Loucy (cell line): ENCODE measurements at regions not wholly inside any gene's neighbourhood (a gene's known extent, or its start where the extent isn't known, plus 50 kb on each side); places are given as distances from the start of the nearest gene placed in this dataset.

Experiments
- EZH2phosphoT487 ChIP-seq: fragments of 200-600 bp; IDR thresholded peaks from 2 replicates; pipeline ENCODE4 v1.6.1; 2018; ENCODE audit warnings: antibody characterized with exemption, mild to moderate bottlenecking, moderate library complexity, borderline replicate concordance
- TF ChIP-seq, protein P1 (sequence below): fragments of 200-600 bp; sonication (generic); conservative IDR thresholded peaks from 2 replicates; pipeline ENCODE4 v1.5.1; 2014; ENCODE audit warnings: mild to moderate bottlenecking, antibody characterized with exemption, low read length

DNA sequence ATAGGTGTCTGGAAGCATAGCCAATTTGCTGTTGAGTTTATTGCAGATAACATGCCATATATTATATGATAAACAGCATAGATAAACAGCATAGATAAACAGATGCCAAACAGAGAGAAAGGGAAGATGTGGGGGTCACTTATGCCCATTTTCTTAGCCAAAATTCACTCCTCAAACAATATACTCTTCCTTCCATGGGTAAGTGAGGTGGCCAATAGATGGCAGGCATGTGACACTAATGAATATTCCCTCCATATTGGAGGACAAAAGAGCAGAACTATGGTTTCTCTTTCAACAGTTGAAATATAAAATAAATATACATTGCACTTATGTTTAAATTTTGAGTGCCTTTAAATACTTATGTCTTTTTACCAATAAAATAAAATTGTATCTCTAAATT, 1212.8 kb downstream of the REEP3 start:
- TF ChIP-seq, protein P1, sequence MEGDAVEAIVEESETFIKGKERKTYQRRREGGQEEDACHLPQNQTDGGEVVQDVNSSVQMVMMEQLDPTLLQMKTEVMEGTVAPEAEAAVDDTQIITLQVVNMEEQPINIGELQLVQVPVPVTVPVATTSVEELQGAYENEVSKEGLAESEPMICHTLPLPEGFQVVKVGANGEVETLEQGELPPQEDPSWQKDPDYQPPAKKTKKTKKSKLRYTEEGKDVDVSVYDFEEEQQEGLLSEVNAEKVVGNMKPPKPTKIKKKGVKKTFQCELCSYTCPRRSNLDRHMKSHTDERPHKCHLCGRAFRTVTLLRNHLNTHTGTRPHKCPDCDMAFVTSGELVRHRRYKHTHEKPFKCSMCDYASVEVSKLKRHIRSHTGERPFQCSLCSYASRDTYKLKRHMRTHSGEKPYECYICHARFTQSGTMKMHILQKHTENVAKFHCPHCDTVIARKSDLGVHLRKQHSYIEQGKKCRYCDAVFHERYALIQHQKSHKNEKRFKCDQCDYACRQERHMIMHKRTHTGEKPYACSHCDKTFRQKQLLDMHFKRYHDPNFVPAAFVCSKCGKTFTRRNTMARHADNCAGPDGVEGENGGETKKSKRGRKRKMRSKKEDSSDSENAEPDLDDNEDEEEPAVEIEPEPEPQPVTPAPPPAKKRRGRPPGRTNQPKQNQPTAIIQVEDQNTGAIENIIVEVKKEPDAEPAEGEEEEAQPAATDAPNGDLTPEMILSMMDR = peak; percentile 48
- no peak for TF ChIP-seq EZH2phosphoT487
